SK-N-SH treated with all-trans-retinoic acid at 6 μM for 48 hours (cell line): ENCODE measurements at regions not wholly inside any gene's neighbourhood (a gene's known extent, or its start where the extent isn't known, plus 50 kb on each side); places are given as distances from the start of the nearest gene placed in this dataset.

Source experiments
- ATAC-seq: fragments of 200-7000 bp; cut with Tn5 transposase; 3 replicates; pipeline ENCODE4 v1.9.1; 2020; ENCODE audit warnings: mild to moderate bottlenecking, moderate library complexity
- ARNTL ChIP-seq: fragments of 450-650 bp; formaldehyde crosslinking; IDR thresholded peaks from 2 replicates; pipeline ENCODE4 v1.5.0; 2020; ENCODE audit warnings: low read depth, mild to moderate bottlenecking, moderate library complexity, borderline replicate concordance
- CSDC2 ChIP-seq: fragments of 250-450 bp; sonication (Bioruptor Pico); IDR thresholded peaks from 2 replicates; pipeline ENCODE4 v1.5.0; 2020; ENCODE audit warnings: mild to moderate bottlenecking, moderate library complexity
- CSRNP3 ChIP-seq: fragments of 250-450 bp; sonication (Bioruptor Pico); IDR thresholded peaks from 2 replicates; pipeline ENCODE4 v1.5.1; 2021; ENCODE audit warnings: mild to moderate bottlenecking, moderate library complexity
- ESRRG ChIP-seq: fragments of 250-450 bp; sonication (Bioruptor Pico); IDR thresholded peaks from 2 replicates; pipeline ENCODE4 v1.6.1; 2021; ENCODE audit warnings: mild to moderate bottlenecking
- GLIS3 ChIP-seq: fragments of 250-450 bp; sonication (Bioruptor Pico); IDR thresholded peaks from 2 replicates; pipeline ENCODE4 v1.5.0; 2020; ENCODE audit warnings: mild to moderate bottlenecking, moderate library complexity
- ISL1 ChIP-seq: fragments of 250-450 bp; sonication (Bioruptor Pico); IDR thresholded peaks from 2 replicates; pipeline ENCODE4 v2.1.2; 2022; ENCODE audit warnings: mild to moderate bottlenecking, moderate library complexity
- OSR1 ChIP-seq: fragments of 250-450 bp; sonication (Bioruptor Pico); IDR thresholded peaks from 2 replicates; pipeline ENCODE4 v1.8.0; 2022; ENCODE audit warnings: moderate library complexity, mild to moderate bottlenecking, inconsistent platforms
- PATZ1 ChIP-seq: fragments of 250-450 bp; sonication (Bioruptor Pico); IDR thresholded peaks from 2 replicates; pipeline ENCODE4 v1.8.0; 2020; ENCODE audit warnings: mild to moderate bottlenecking, moderate library complexity, borderline replicate concordance
- POU6F1 ChIP-seq: fragments of 250-450 bp; sonication (Bioruptor Pico); IDR thresholded peaks from 2 replicates; pipeline ENCODE4 v1.8.0; 2021; ENCODE audit warnings: low read depth, mild to moderate bottlenecking, moderate library complexity, borderline replicate concordance
- PPARA ChIP-seq: fragments of 250-450 bp; sonication (Bioruptor Pico); IDR thresholded peaks from 2 replicates; pipeline ENCODE4 v1.5.0; 2020; ENCODE audit warnings: mild to moderate bottlenecking, borderline replicate concordance
- SNAI2 ChIP-seq: fragments of 250-450 bp; sonication (Bioruptor Pico); IDR thresholded peaks from 2 replicates; pipeline ENCODE4 v1.5.0; 2020; ENCODE audit warnings: mild to moderate bottlenecking, moderate library complexity
- TCF4 ChIP-seq: fragments of 250-450 bp; sonication (Bioruptor Pico); IDR thresholded peaks from 2 replicates; pipeline ENCODE4 v1.8.0; 2021; ENCODE audit warnings: mild to moderate bottlenecking, moderate library complexity, borderline replicate concordance
- TSHZ2 ChIP-seq: fragments of 250-450 bp; sonication (Bioruptor Pico); IDR thresholded peaks from 2 replicates; pipeline ENCODE4 v1.5.0; 2020; ENCODE audit warnings: mild to moderate bottlenecking, moderate library complexity
- ZC3H10 ChIP-seq: fragments of 250-450 bp; sonication (Bioruptor Pico); IDR thresholded peaks from 2 replicates; pipeline ENCODE4 v1.5.1; 2021; ENCODE audit warnings: mild to moderate bottlenecking, moderate library complexity
- ZFP3 ChIP-seq: fragments of 250-450 bp; sonication (Bioruptor Pico); IDR thresholded peaks from 2 replicates; pipeline ENCODE4 v1.5.0; 2020; ENCODE audit warnings: mild to moderate bottlenecking, moderate library complexity
- ZFP30 ChIP-seq: fragments of 450-650 bp; formaldehyde crosslinking; IDR thresholded peaks from 2 replicates; pipeline ENCODE4 v1.5.0; 2022; ENCODE audit warnings: mild to moderate bottlenecking, moderate library complexity
- ZNF70 ChIP-seq: fragments of 450-650 bp; formaldehyde crosslinking; IDR thresholded peaks from 2 replicates; pipeline ENCODE4 v1.5.0; 2020; ENCODE audit warnings: mild to moderate bottlenecking, moderate library complexity
- ZNF8 ChIP-seq: fragments of 450-650 bp; formaldehyde crosslinking; IDR thresholded peaks from 2 replicates; pipeline ENCODE4 v1.5.0; 2020; ENCODE audit warnings: mild to moderate bottlenecking, moderate library complexity
- TF ChIP-seq, protein P1 (sequence below): fragments of 250-450 bp; sonication (Bioruptor Pico); IDR thresholded peaks from 2 replicates; pipeline ENCODE4 v1.5.1; 2020; ENCODE audit warnings: low read depth, mild to moderate bottlenecking, moderate library complexity

GRCh38 chr7:67716729-67717128, 720.1 kb downstream of the TYW1 start:
- TF ChIP-seq ZC3H10 (CRISPR knock-in tag) (no peak), SNAI2 (no peak), ZNF8 (CRISPR knock-in tag) (no peak), OSR1 (CRISPR knock-in tag) (no peak), ZFP30 (no peak), TCF4 (0 out of 2 replicates have a peak, but pooled peaks have one; percentile 28)
- no peak for ATAC-seq

- no peak for ATAC-seq
Measured at GRCh38 chr7:67723591-67723990, 727.0 kb downstream of the TYW1 start.

More at GRCh38 chr7:67723591-67723990, 727.0 kb downstream of the TYW1 start:
- TF ChIP-seq CSRNP3 (CRISPR knock-in tag) (no peak), TCF4 (no peak), POU6F1 (CRISPR knock-in tag) (no peak), ZNF8 (CRISPR knock-in tag) (no peak), CSDC2 (CRISPR knock-in tag) (no peak), GLIS3 (CRISPR knock-in tag) (no peak), ZFP3 (no peak), TSHZ2 (CRISPR knock-in tag) (no peak), ESRRG (CRISPR knock-in tag) (no peak), ARNTL (CRISPR knock-in tag) (no peak), PPARA (CRISPR knock-in tag) (no peak), ZC3H10 (CRISPR knock-in tag) (no peak), ZNF70 (CRISPR knock-in tag) (no peak), ISL1 (CRISPR knock-in tag) (no peak), PATZ1 (CRISPR knock-in tag) (no peak)
- TF ChIP-seq, protein P1, sequence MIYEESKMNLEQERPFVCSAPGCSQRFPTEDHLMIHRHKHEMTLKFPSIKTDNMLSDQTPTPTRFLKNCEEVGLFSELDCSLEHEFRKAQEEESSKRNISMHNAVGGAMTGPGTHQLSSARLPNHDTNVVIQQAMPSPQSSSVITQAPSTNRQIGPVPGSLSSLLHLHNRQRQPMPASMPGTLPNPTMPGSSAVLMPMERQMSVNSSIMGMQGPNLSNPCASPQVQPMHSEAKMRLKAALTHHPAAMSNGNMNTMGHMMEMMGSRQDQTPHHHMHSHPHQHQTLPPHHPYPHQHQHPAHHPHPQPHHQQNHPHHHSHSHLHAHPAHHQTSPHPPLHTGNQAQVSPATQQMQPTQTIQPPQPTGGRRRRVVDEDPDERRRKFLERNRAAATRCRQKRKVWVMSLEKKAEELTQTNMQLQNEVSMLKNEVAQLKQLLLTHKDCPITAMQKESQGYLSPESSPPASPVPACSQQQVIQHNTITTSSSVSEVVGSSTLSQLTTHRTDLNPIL (CRISPR knock-in tag) = no peak
- TF ChIP-seq, all 23 proteins: peak for 0
